T47D (cell line): ENCODE measurements at regions not wholly inside any gene's neighbourhood (a gene's known extent, or its start where the extent isn't known, plus 50 kb on each side); places are given as distances from the start of the nearest gene placed in this dataset.

Experiments used
- DNase-seq, 2 experiments: peaks; one replicate each; pipeline versions ENCODE4 v3.0.0 to v3.0.0-alpha.2; 2011 to 2012; ENCODE audit warnings: low read depth in 1 of 2, low spot score in 1 of 2
- JUND ChIP-seq: IDR thresholded peaks from 2 replicates; pipeline ENCODE4 v1.6.1; 2012; ENCODE audit warnings: low read depth
- in situ Hi-C: cut with HindIII; loops from 2 replicates; pipeline ENCODE4 v1.10.0; 2016; ENCODE audit warnings: low sequenced_read_pairs, low pct_unique_long_range_greater_than_20kb

GRCh38 chr17:34458266-34458665, 95.2 kb upstream of the CCL1 start:
- DNase-seq, result no peak
- in situ Hi-C loops, result no loop called here
- TF ChIP-seq JUND, result no peak

GRCh38 chr17:34456121-34456520, 93.1 kb upstream of the CCL1 start:
- no peak for TF ChIP-seq JUND
- in situ Hi-C loops, result no loop called here
- DNase-seq, result no peak

- in situ Hi-C loops, result no loop called here
- DNase-seq, result no peak
- no peak for TF ChIP-seq JUND
Measured at GRCh38 chr17:34452769-34453168, 89.7 kb upstream of the CCL1 start.

- in situ Hi-C loops, result no loop called here
- DNase-seq, result peak; percentile 26 to 35
- TF ChIP-seq JUND, result no peak
Measured at GRCh38 chr17:34451313-34451712, 88.3 kb upstream of the CCL1 start.

- no peak for DNase-seq
- in situ Hi-C loops, result no loop called here
- TF ChIP-seq JUND, result no peak
Measured at GRCh38 chr17:34447406-34447805, 84.4 kb upstream of the CCL1 start.

- DNase-seq, result no peak
- TF ChIP-seq JUND, result no peak
- in situ Hi-C loops, result no loop called here
Measured at GRCh38 chr17:34445101-34445500, 82.1 kb upstream of the CCL1 start.

- in situ Hi-C loops, result no loop called here
- no peak for TF ChIP-seq JUND
- peak; percentile 52 to 64 for DNase-seq
Measured at GRCh38 chr17:34443619-34444469, 80.8 kb upstream of the CCL1 start.

GRCh38 chr17:34442387-34443111, 79.5 kb upstream of the CCL1 start:
- in situ Hi-C loops, result no loop called here
- TF ChIP-seq JUND, result no peak
- no peak for DNase-seq

GRCh38 chr17:34437188-34437587, 74.2 kb upstream of the CCL1 start:
- in situ Hi-C loops, result no loop called here
- no peak for DNase-seq
- TF ChIP-seq JUND, result no peak

GRCh38 chr17:34436607-34437006, 73.6 kb upstream of the CCL1 start:
- no peak for DNase-seq
- in situ Hi-C loops, result no loop called here
- no peak for TF ChIP-seq JUND

GRCh38 chr17:34435182-34435928, 72.3 kb upstream of the CCL1 start:
- in situ Hi-C loops, result no loop called here
- TF ChIP-seq JUND, result no peak
- no peak for DNase-seq

- no peak for TF ChIP-seq JUND
- DNase-seq, result peak; percentile 32 to 82
Measured at GRCh38 chr17:34434052-34434451, 71.0 kb upstream of the CCL1 start.

More at GRCh38 chr17:34434052-34434451, 71.0 kb upstream of the CCL1 start:
- in situ Hi-C loops, result no loop called here
